GM19463 (cell line): ENCODE measurements at regions not wholly inside any gene's neighbourhood (a gene's known extent, or its start where the extent isn't known, plus 50 kb on each side); places are given as distances from the start of the nearest gene placed in this dataset.
A peak's percentile ranks its signal among the peaks of the same experiment; 100 is the strongest.
"Not testable (repeated sequence)": the region's sequence is repeated elsewhere in the genome, so short reads cannot be mapped to it uniquely, and the experiment has no call there.

Experiments used
- ATAC-seq: cut with Tn5 transposase; IDR thresholded peaks from one replicate; pipeline ENCODE4 v1.9.1; 2021; ENCODE audit warnings: mild to moderate bottlenecking, moderate library complexity; ENCODE audit not compliant: unreplicated experiment

GRCh38 chr5:155827508-155827815 is 499.5 kb upstream of the SGCD start:
- ATAC-seq, result not testable (repeated sequence)

DNA sequence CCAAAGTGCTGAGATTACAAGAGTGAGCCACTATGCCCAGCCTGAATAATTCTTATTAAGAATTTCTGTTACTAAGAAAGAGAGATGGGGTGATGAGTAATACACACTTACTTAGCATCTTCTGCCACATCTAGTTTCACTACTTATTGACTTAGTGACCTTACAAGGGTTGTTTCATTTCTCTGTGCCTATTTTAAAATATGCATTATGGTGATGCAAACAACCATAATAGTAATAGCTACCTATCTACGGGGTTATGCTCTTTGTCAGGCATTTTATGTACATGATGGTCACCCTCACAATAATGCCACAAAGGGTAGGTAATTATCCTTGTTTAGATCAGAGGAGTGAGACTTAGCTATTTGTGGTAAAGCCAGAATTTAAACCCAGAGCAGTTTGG is 499.0 kb upstream of the SGCD start:
- peak; percentile 95 for ATAC-seq

- no peak for ATAC-seq
Observed at GRCh38 chr5:155831491-155831890, 495.5 kb upstream of the SGCD start.

DNA sequence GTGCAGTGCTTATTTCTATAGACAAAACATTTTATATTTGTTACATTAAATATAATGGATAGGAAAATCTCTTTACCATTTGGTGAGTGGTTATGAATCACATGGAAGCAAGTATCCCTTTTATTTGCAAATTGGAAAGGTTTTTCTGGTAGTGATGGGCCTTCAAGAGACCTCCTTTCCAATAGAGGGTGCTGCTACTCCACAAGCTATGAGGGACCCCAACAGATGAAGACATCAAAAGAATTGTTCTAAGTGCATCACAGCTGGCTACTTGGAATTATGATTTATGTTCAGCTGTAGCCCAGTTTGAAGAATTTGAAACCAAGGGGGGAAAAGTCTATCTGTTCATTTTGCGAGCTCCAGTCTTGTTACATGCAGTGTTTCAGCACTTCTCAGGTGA is 493.7 kb upstream of the SGCD start:
- ATAC-seq, result no peak

DNA sequence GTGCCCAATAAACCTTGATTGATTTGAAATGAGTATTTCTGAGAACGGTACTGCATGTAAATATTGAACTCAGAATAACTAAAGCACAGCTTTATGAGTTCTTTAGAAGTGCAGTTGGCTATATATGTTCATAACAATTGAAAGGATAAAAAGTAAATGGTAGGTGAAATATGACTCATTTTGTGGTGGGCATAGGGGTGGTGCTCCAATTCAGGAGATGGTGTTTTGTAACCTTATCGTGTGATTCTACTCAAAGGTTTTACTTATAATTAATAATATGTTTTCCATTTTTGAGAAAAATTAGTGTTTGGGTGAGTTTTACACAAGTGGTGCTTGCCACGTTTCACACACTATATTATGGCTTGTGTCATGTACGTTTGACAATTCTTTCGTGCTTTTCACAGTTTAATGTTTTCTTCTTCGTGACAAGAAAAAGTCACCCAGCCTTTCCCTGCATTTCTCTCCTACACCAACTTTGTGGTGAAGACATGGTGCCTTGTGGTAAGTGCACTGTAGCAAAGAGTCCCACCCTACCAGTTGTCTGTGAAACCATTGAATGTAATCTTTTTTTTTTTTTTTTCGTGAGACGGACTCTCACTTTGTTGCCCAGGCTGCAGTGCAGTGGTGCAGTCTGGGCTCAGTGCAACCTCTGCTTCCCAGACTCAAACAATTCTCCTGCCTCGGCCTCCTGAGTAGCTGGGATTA is 492.5 kb upstream of the SGCD start:
- ATAC-seq, result no peak

GRCh38 chr5:155836089-155836803 is 490.7 kb upstream of the SGCD start:
- ATAC-seq, result no peak

DNA sequence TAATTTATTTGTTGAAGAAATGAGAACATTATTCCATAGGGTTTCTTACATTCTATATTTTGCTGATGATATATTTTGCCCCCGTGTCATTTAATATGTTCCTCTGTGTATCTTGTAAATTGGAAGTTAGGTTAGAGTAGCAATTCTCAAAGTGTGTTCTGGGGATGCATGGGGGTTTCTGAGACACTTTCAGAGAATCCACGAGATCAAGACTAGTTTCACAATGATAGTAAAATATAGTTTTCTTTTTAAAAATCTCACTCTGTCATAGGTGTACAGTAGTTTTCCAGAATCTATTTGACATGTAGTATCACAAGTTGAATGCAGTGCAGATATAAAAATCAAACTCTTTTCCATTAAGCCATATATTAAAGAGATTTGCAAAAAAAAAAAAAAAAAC is 488.6 kb upstream of the SGCD start:
- ATAC-seq, result no peak

DNA sequence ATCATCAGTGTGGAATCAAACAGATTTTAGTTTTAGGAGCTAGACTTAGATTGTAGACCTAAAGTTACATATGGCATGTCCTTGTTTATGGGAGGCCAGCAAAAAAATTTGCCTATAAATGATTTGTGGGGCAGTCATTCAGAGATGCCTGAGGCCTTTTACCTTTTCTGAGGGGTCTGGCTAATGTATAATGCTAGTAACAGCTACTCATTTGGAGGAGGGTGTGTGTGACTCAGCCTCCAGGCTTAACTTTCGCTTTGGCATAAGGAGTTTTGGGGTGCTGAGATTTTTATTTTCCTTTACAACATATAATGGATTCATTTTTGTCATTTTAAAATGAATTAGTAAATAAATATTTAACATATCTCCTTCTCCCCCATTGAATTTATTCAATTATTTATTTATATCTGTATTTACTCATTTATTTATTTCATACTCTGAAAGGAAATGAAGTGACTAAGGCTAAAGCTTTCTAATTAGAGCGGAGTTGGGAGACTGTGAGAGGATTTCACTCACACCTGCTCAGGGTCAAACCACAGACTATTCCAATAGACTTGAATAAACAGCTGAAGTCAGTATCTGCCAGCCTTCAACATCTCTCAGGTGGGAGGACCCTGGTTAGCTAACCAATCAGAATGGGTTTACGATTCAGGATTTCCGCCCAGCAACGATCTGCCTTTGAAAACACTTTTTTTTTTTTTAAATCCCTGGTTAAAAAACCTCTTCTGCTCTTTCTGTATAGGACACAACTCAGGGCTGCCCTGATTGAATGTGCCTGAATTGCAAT is 487.5 kb upstream of the SGCD start:
- no peak for ATAC-seq

DNA sequence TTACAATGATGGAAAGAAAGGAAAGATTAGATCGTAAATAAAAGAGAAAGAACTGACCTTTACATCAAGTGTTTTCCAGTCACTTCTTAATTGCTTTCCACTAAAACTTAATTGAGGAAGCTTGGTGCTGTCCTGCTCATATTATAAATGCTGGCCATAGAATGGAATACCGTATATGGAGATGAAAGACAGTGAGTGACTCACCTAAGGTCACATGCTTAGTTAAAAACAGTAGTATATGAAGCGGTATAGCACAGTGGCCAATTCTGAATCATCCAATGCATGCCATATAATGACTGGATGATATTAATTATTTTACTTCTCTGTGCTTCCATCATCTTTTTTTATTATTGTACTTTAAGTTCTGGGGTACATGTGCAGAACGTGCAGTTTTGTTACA is 482.4 kb upstream of the SGCD start:
- ATAC-seq, result no peak

GRCh38 chr5:155850370-155850769 is 476.6 kb upstream of the SGCD start:
- ATAC-seq, result no peak

- no peak for ATAC-seq
Observed at GRCh38 chr5:155866971-155867370, 460.0 kb upstream of the SGCD start.

DNA sequence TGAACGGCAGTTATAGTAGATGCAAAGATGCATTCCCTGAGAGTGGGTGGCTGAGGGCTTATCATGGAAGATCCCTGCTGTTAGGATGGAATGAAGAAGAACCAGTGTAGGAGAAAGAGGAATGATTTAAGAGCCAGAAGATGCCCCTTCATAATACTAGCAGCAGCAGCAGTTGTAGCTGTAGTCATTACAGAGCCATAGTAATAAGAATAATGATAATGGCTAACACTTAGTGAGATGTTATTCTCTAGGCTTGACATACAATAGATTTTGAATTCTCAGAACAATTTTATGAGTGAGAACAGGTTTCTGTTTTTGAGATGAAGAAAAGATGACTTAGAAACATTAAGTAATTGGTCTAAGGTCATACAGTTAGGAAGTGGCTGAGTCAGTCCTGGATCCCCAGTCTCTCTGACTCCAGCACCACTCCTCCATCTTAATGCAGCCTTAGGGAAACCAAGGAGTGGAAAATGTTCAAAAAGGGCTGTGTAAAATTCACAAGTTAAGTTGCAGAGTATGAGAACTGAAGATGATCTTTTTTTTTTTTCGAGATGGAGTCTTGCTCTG is 459.4 kb upstream of the SGCD start:
- no peak for ATAC-seq

DNA sequence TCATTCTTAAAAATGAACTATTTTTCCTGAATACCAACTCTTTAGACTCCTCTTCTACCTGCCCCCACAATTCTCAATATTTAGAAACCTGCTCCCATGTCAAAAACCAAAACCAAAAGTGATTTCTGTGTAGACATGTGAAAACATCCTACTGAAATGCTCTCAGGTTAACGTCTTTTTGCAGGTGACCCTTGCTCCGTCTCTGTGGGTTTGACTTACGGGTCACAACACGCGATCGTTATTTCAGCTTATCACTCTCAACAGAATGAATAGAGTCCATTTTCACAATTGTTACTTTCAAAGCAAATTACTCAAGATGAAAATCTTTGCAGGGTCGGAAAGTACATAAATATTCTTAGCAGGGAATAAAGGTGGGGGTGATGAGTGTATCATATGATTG is 456.3 kb upstream of the SGCD start:
- ATAC-seq, result no peak

DNA sequence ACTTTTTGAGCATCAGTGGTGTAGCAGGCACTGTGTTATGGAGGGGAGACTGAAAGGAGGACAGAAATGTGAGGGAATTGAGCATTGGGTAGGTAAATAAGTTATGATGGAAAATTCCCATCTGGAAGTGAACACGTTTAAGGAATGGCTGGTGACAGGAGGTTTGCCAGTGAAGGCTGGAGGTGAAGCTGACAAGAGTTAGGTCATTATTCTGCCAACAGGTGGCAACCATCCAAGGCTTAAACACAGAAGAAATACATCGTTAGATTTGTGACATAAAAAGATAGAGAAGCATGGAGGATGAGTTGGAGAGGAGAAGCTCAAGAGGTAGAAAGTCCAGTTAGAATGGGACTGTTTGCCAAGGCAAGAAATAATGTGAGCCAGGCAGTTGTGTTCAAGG is 455.3 kb upstream of the SGCD start:
- no peak for ATAC-seq

GRCh38 chr5:155872629-155873220 is 454.2 kb upstream of the SGCD start:
- no peak for ATAC-seq

DNA sequence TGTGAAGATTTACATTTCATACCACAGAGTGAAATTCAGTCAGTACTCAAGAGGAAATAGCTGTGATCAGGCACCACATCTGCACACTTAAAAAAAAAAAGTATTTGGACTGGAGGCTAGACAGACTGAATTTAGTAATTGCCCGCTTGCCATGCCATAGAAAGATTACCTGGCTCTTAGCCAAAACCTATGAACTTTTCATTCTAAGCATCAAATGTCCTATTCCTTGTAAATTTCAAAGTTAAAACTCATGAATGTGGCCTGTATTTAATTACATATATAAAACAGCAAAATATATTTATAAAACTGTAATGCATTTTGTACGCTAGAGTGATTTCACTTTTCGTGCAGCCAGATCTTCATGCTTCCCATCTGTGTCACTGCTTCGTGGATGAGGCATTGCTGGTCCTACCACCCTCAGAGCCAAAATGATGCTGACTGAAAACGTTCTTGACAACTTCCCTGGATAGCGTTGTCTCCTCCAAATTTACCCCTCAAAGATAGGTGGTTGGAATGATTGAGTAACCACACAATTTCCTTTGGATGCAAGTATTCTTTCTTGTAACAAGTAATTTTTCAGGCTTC is 447.9 kb upstream of the SGCD start:
- no peak for ATAC-seq

DNA sequence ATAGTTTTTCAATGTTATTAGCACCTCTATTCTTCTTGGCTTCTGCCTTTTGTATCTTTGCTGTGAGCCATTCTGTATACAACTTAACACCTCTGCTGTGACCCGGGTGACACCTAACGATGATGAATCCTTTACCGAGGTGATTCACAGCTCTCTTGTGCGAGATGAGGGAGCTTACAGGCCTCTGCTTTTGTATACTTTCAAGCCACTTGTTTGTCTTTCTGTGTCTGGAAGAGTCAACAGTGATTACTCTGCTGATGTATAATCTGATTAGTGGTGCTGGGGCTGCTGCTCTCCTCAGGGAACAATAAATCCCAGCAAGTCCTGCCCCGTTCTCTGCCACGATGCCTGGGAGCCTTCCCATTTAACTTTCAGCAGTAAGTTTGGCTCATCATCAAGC is 442.9 kb upstream of the SGCD start:
- no peak for ATAC-seq

DNA sequence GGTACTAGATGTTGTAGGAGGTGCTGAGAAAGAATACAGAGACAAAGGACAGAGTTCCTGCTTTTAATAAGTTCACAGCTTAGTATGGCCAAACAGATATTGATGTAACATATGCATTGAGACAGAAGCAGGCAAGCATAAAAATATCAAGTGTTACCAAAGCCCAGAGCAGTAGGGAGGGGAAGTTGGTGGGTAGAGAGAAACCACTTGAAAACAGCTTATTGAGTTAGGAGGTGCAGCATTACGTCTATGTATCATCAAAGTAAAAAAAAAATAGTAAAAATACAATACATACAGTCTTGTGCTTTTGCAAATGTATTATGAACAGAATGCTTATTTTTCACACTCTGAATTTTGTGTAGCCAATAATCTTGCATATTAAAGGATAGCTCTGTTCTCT is 441.8 kb upstream of the SGCD start:
- ATAC-seq, result no peak

DNA sequence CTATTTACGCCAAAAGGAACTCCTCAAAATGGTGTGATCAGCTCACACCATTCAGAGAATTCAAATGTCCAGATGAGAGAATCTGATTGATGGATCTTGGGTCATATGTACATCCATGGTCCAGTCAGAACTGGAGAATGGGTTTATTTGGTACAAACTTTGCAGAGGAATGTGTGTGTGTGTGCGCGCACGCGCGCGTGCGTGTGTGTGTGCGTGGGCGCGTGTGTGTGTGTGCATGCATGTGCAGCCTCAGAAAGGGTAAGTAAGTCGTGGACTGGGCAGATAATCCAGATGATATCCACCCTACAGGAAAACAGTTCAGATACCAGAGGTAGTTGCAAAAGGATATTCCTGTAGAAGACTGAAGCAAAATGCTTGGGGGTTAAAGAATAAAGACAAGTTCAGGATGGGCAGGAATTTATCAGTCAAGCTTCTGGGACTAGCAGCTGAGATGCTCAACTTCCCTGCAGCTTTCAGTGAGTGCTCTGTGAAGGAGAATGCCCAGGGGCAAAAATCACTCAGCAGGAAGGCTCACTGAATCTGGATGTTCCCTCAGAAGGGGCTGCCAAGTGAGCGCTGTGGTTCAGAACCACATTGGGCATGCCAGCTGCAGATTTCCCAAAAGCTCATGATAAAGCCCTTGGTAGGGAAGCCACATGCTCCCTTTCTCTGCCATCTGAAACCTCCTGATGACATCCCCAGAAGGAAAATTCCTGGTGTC is 440.5 kb upstream of the SGCD start:
- no peak for ATAC-seq

- no peak for ATAC-seq
Observed at GRCh38 chr5:155895484-155895883, 431.5 kb upstream of the SGCD start.
